HG02870 (cell line): ENCODE measurements at regions not wholly inside any gene's neighbourhood (a gene's known extent, or its start where the extent isn't known, plus 50 kb on each side); places are given as distances from the start of the nearest gene placed in this dataset.
"Not testable (repeated sequence)": the region's sequence is repeated elsewhere in the genome, so short reads cannot be mapped to it uniquely, and the experiment has no call there.

Experiments used
- ATAC-seq: cut with Tn5 transposase; IDR thresholded peaks from one replicate; pipeline ENCODE4 v1.9.1; 2021; ENCODE audit warnings: mild to moderate bottlenecking, moderate library complexity; ENCODE audit not compliant: unreplicated experiment

- ATAC-seq: no peak
Measured at GRCh38 chr2:128591861-128592822, 273.5 kb upstream of the HS6ST1 start.

GRCh38 chr2:128593518-128593878 is 274.8 kb upstream of the HS6ST1 start:
- ATAC-seq: no peak

GRCh38 chr2:128593879-128594650 is 275.4 kb upstream of the HS6ST1 start:
- no peak for ATAC-seq

- no peak for ATAC-seq
Measured at GRCh38 chr2:128594651-128594910, 275.9 kb upstream of the HS6ST1 start.

GRCh38 chr2:128594953-128595677 is 276.4 kb upstream of the HS6ST1 start:
- ATAC-seq: no peak

GRCh38 chr2:128595763-128596395 is 277.2 kb upstream of the HS6ST1 start:
- no peak for ATAC-seq

GRCh38 chr2:128596396-128597120 is 277.9 kb upstream of the HS6ST1 start:
- no peak for ATAC-seq

- no peak for ATAC-seq
Measured at GRCh38 chr2:128597121-128597762, 278.6 kb upstream of the HS6ST1 start.

GRCh38 chr2:128598260-128598659 is 279.6 kb upstream of the HS6ST1 start:
- ATAC-seq: not testable (repeated sequence)

GRCh38 chr2:128598862-128599441 is 280.3 kb upstream of the HS6ST1 start:
- ATAC-seq: no peak

- ATAC-seq: no peak
Measured at GRCh38 chr2:128599700-128600099, 281.0 kb upstream of the HS6ST1 start.

GRCh38 chr2:128600581-128601297 is 282.1 kb upstream of the HS6ST1 start:
- no peak for ATAC-seq

GRCh38 chr2:128601298-128602037 is 282.8 kb upstream of the HS6ST1 start:
- ATAC-seq: no peak

- ATAC-seq: no peak
Measured at GRCh38 chr2:128602038-128602698, 283.5 kb upstream of the HS6ST1 start.

GRCh38 chr2:128602699-128603101 is 284.0 kb upstream of the HS6ST1 start:
- no peak for ATAC-seq

GRCh38 chr2:128603411-128603924 is 284.8 kb upstream of the HS6ST1 start:
- ATAC-seq: no peak

GRCh38 chr2:128604045-128604444 is 285.4 kb upstream of the HS6ST1 start:
- ATAC-seq: no peak
